Stimulated activated memory B cell treated with anti-CD40 and anti-IgM and Interleukin-4, amounts not matched to agents 10 μg/mL and 1 μg/mL and 100 μg/mL, for 72 hours (primary cell): ENCODE measurements at regions not wholly inside any gene's neighbourhood (a gene's known extent, or its start where the extent isn't known, plus 50 kb on each side); places are given as distances from the start of the nearest gene placed in this dataset.

ENCODE experiments used
- ATAC-seq: fragments of 150-1000 bp; cut with Tn5 transposase; 2 replicates; pipeline ENCODE4 v1.10.0; 2021
- H3K27ac Mint-ChIP-seq: one replicate; pipeline ENCODE4 v1.8.0; 2022; ENCODE audit warnings: mild to moderate bottlenecking, mixed read lengths
- H3K27me3 Mint-ChIP-seq: one replicate; pipeline ENCODE4 v1.8.0; 2022; ENCODE audit warnings: mixed read lengths
- H3K36me3 Mint-ChIP-seq: one replicate; pipeline ENCODE4 v1.8.0; 2022; ENCODE audit warnings: mixed read lengths
- H3K4me1 Mint-ChIP-seq: one replicate; pipeline ENCODE4 v1.8.0; 2022; ENCODE audit warnings: mixed read lengths
- H3K4me3 Mint-ChIP-seq: one replicate; pipeline ENCODE4 v1.8.0; 2022; ENCODE audit warnings: mild to moderate bottlenecking, moderate library complexity, mixed read lengths
- H3K9me3 Mint-ChIP-seq: one replicate; pipeline ENCODE4 v1.8.0; 2022; ENCODE audit warnings: mixed read lengths

- H3K27ac Mint-ChIP-seq = no peak overlapping the region
- ATAC-seq = no peak
- no peaks in the 10 kb centered on the region for H3K36me3 Mint-ChIP-seq
- no peak overlapping the region for H3K4me3 Mint-ChIP-seq
- no peaks in the 10 kb centered on the region for H3K27me3 Mint-ChIP-seq
- H3K9me3 Mint-ChIP-seq = peaks cover 5% of the 10 kb centered on the region
- H3K4me1 Mint-ChIP-seq = no peaks in the 10 kb centered on the region
Measured at GRCh38 chr16:80081846-80082245, 458.9 kb upstream of the DYNLRB2 start.

- no peaks in the 10 kb centered on the region for H3K36me3 Mint-ChIP-seq
- no peak for ATAC-seq
- H3K4me1 Mint-ChIP-seq = no peaks in the 10 kb centered on the region
- peaks cover 5% of the 10 kb centered on the region for H3K9me3 Mint-ChIP-seq
- no peak overlapping the region for H3K4me3 Mint-ChIP-seq
- H3K27me3 Mint-ChIP-seq = no peaks in the 10 kb centered on the region
- no peak overlapping the region for H3K27ac Mint-ChIP-seq
Measured at GRCh38 chr16:80080287-80080851, 460.4 kb upstream of the DYNLRB2 start.

DNA sequence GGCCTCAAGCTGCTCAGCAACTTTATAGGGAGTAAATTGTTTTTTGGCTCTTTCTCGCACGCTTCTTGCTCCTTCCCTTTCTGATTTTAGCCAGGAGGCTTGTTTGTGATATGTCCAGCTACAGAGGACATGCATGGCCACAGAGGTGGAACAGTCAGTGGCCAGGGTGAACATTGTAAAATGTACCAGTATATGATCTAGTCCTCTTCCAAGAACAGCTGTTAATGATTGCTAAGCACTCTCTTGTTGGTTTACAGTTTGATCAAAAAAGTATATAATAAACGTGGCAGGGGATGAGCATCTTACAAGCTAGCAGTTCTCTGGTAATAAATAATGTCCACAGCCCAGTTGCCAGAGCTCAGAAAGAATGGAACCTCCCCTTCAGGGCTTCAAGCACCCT lies 461.7 kb upstream of the DYNLRB2 start:
- ATAC-seq = no peak
- no peaks in the 10 kb centered on the region for H3K27me3 Mint-ChIP-seq

DNA sequence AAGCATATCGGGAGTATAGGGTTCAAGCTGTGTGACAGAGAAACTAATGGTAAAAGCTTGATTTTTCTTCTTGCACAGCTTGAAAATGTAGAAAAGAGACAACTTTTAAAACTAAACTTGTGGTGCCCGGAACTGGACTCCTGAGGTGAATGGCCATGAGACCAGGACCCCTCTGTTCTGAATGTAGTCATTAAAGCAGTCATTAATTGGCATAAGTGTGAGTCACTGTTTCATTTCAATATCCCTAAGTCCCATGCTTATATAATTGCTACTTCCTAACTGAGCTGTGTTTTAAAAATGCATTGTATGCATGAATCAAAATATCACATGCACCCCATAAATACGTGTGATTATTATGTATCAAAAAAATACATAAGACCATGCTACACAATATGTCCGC lies 463.1 kb upstream of the DYNLRB2 start:
- no peak overlapping the region for H3K4me3 Mint-ChIP-seq
- no peak overlapping the region for H3K27ac Mint-ChIP-seq
- H3K9me3 Mint-ChIP-seq = peaks cover 4% of the 10 kb centered on the region
- H3K4me1 Mint-ChIP-seq = no peaks in the 10 kb centered on the region
- H3K27me3 Mint-ChIP-seq = no peaks in the 10 kb centered on the region
- ATAC-seq = no peak
- no peaks in the 10 kb centered on the region for H3K36me3 Mint-ChIP-seq

More for the DNA sequence above, 461.7 kb upstream of the DYNLRB2 start:
- H3K27ac Mint-ChIP-seq = no peak overlapping the region
- peaks cover 5% of the 10 kb centered on the region for H3K9me3 Mint-ChIP-seq
- H3K4me1 Mint-ChIP-seq = no peaks in the 10 kb centered on the region
- no peaks in the 10 kb centered on the region for H3K36me3 Mint-ChIP-seq
- H3K4me3 Mint-ChIP-seq = no peak overlapping the region

DNA sequence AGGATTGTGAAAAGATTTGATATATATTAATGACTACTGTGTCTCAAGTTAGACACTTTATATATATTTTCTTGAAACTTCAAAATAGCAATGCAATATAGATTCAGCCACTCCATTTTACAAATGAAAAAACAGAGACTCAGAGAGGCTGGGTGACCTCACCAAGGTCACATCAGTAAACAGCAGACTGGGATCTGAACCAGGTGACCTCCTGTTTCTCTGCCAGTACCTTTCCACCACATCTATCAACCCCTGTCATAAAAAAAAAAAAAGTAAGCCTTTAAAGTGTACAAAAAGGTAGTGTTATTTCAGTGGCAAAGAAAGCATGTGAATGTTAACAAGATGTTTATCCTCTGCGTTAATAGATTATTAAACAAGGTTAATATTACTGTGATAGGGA lies 466.5 kb upstream of the DYNLRB2 start:
- no peaks in the 10 kb centered on the region for H3K36me3 Mint-ChIP-seq
- ATAC-seq = no peak
- H3K27ac Mint-ChIP-seq = no peak overlapping the region
- H3K4me3 Mint-ChIP-seq = no peak overlapping the region
- H3K4me1 Mint-ChIP-seq = no peaks in the 10 kb centered on the region
- H3K9me3 Mint-ChIP-seq = peaks cover 5% of the 10 kb centered on the region
- peaks cover 8% of the 10 kb centered on the region for H3K27me3 Mint-ChIP-seq

GRCh38 chr16:80071964-80072456 lies 468.8 kb upstream of the DYNLRB2 start:
- ATAC-seq = no peak
- Mint-ChIP-seq H3K9me3 (peaks cover 5% of the 10 kb centered on the region), H3K27ac (no peak overlapping the region), H3K4me3 (no peak overlapping the region), H3K27me3 (peaks cover 8% of the 10 kb centered on the region), H3K36me3 (no peaks in the 10 kb centered on the region), H3K4me1 (no peaks in the 10 kb centered on the region)

- no peak for ATAC-seq
- H3K4me1 Mint-ChIP-seq = no peaks in the 10 kb centered on the region
- H3K4me3 Mint-ChIP-seq = no peak overlapping the region
- no peak overlapping the region for H3K27ac Mint-ChIP-seq
- peaks cover 8% of the 10 kb centered on the region for H3K27me3 Mint-ChIP-seq
- H3K36me3 Mint-ChIP-seq = no peaks in the 10 kb centered on the region
- H3K9me3 Mint-ChIP-seq = peaks cover 5% of the 10 kb centered on the region
Measured at GRCh38 chr16:80066805-80067580, 466.5 kb upstream of the MAF start.

GRCh38 chr16:80065541-80065940 lies 465.0 kb upstream of the MAF start:
- Mint-ChIP-seq H3K4me1 (no peaks in the 10 kb centered on the region), H3K4me3 (no peak overlapping the region), H3K27me3 (peaks cover 6% of the 10 kb centered on the region), H3K9me3 (peaks cover 4% of the 10 kb centered on the region), H3K36me3 (no peaks in the 10 kb centered on the region), H3K27ac (no peak overlapping the region)
- ATAC-seq = no peak

DNA sequence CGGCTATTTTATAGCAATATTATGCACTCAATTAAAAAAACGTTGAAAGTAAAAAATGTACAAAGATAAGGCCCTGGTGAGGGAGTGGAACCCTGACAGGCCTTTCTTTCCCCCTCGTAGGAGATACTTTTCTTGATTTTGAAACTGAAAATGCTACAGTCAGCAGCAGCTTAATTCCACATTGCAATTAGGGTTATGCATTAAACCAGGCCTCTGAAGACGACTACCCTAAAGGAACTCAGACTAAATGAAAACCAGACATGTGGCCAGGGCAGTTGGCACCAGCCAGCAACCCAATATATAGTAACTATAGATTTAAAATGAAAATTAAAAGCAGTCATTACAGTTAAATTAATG lies 463.2 kb upstream of the MAF start:
- H3K9me3 Mint-ChIP-seq = no peaks in the 10 kb centered on the region
- H3K4me1 Mint-ChIP-seq = no peaks in the 10 kb centered on the region
- H3K27me3 Mint-ChIP-seq = no peaks in the 10 kb centered on the region
- no peaks in the 10 kb centered on the region for H3K36me3 Mint-ChIP-seq
- H3K27ac Mint-ChIP-seq = no peak overlapping the region
- no peak overlapping the region for H3K4me3 Mint-ChIP-seq
- ATAC-seq = no peak

GRCh38 chr16:80063031-80063712 lies 462.6 kb upstream of the MAF start:
- Mint-ChIP-seq H3K27me3 (no peaks in the 10 kb centered on the region), H3K9me3 (no peaks in the 10 kb centered on the region), H3K27ac (no peak overlapping the region), H3K4me1 (no peaks in the 10 kb centered on the region), H3K36me3 (no peaks in the 10 kb centered on the region), H3K4me3 (no peak overlapping the region)
- ATAC-seq = no peak

DNA sequence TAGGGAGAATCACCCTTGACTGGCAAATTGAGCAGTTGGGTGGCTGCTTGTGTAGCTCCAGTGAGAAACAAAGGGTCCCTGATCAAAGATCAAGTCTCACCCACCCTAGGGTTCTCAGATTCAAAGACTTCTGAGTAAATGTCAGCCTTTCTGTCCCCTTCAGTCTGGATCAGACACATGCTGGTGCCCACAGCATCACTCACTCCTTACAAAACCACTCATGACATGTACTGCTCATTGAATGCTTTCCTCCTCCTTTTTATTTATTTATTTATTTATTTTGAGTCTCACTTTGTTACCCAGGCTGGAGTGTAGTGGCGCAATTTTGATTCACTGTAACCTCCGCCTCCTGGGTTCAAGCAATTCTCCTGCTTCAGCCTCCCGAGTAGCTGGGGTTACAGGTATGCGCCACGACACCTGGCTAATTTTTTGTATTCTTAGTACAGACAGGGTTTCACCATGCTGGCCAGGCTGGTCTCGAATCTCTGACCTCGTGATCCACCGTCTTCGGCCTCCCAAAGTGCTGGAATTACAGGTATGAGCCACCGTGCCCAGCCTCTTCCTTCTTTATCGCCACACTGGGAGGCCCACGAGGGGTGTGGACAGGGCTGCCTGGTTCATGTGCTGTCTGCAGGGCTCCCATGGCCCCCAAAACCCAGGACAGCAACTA lies 462.0 kb upstream of the MAF start:
- no peak for ATAC-seq
- Mint-ChIP-seq H3K36me3 (no peaks in the 10 kb centered on the region), H3K9me3 (no peaks in the 10 kb centered on the region), H3K27me3 (no peaks in the 10 kb centered on the region), H3K4me1 (no peaks in the 10 kb centered on the region), H3K27ac (no peak overlapping the region), H3K4me3 (no peak overlapping the region)

- Mint-ChIP-seq H3K9me3 (no peaks in the 10 kb centered on the region), H3K4me3 (no peak overlapping the region), H3K27ac (no peak overlapping the region), H3K36me3 (no peaks in the 10 kb centered on the region), H3K4me1 (no peaks in the 10 kb centered on the region), H3K27me3 (no peaks in the 10 kb centered on the region)
- ATAC-seq = no peak
Measured at GRCh38 chr16:80060470-80060869, 459.9 kb upstream of the MAF start.

- H3K36me3 Mint-ChIP-seq = no peaks in the 10 kb centered on the region
Measured at GRCh38 chr16:80059836-80060235, 459.3 kb upstream of the MAF start.

GRCh38 chr16:80058214-80058613 lies 457.7 kb upstream of the MAF start:
- Mint-ChIP-seq H3K27ac (no peak overlapping the region), H3K4me1 (no peaks in the 10 kb centered on the region), H3K4me3 (no peak overlapping the region), H3K9me3 (no peaks in the 10 kb centered on the region), H3K27me3 (no peaks in the 10 kb centered on the region), H3K36me3 (no peaks in the 10 kb centered on the region)
- ATAC-seq = no peak

More at GRCh38 chr16:80059836-80060235, 459.3 kb upstream of the MAF start:
- ATAC-seq = no peak
- Mint-ChIP-seq H3K4me3 (no peak overlapping the region), H3K9me3 (no peaks in the 10 kb centered on the region), H3K27me3 (no peaks in the 10 kb centered on the region), H3K27ac (no peak overlapping the region), H3K4me1 (no peaks in the 10 kb centered on the region)

DNA sequence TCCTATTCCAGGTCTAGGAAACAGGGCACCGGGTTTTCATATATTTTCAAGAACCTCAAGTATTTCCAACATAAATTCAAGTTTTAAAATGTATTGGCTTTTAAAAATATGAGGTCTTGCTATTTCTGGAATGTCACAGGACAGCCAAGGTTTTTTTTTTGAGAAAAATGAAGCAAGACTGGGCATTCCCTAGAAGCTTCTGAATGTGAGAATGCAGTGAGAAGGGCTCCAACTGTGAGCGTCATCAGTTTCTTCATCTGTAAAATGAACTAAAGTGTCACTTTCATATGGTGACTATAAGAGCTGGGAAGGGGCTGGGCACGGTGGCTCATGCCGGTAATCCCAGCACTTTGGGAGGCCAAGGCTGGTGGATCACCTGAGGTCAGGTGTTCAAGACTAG lies 455.8 kb upstream of the MAF start:
- no peaks in the 10 kb centered on the region for H3K27me3 Mint-ChIP-seq
- H3K4me1 Mint-ChIP-seq = no peaks in the 10 kb centered on the region
- H3K36me3 Mint-ChIP-seq = no peaks in the 10 kb centered on the region
- H3K27ac Mint-ChIP-seq = no peak overlapping the region
- H3K4me3 Mint-ChIP-seq = no peak overlapping the region
- no peaks in the 10 kb centered on the region for H3K9me3 Mint-ChIP-seq
- ATAC-seq = no peak
